Osteocyte (in vitro differentiated cells): ENCODE measurements at regions not wholly inside any gene's neighbourhood (a gene's known extent, or its start where the extent isn't known, plus 50 kb on each side); places are given as distances from the start of the nearest gene placed in this dataset.

Experiments
- DNase-seq: peaks from one replicate; pipeline ENCODE4 v3.0.0; 2021; ENCODE audit warnings: mixed read lengths; ENCODE audit not compliant: unreplicated experiment; ENCODE audit errors: extremely low spot score
- H3K27ac Mint-ChIP-seq: one replicate; pipeline ENCODE4 v1.8.0; 2021; ENCODE audit warnings: mild to moderate bottlenecking, mixed read lengths; ENCODE audit not compliant: unreplicated experiment
- H3K27me3 Mint-ChIP-seq: one replicate; pipeline ENCODE4 v1.8.0; 2021; ENCODE audit warnings: mixed read lengths; ENCODE audit not compliant: unreplicated experiment
- H3K36me3 Mint-ChIP-seq: one replicate; pipeline ENCODE4 v1.8.0; 2021; ENCODE audit warnings: mixed read lengths; ENCODE audit not compliant: unreplicated experiment
- H3K4me1 Mint-ChIP-seq: one replicate; pipeline ENCODE4 v1.8.0; 2021; ENCODE audit warnings: mixed read lengths; ENCODE audit not compliant: unreplicated experiment
- H3K4me3 Mint-ChIP-seq: one replicate; pipeline ENCODE4 v1.8.0; 2021; ENCODE audit warnings: mild to moderate bottlenecking, moderate library complexity, mixed read lengths; ENCODE audit not compliant: unreplicated experiment
- H3K9me3 Mint-ChIP-seq: one replicate; pipeline ENCODE4 v1.8.0; 2021; ENCODE audit warnings: mixed read lengths; ENCODE audit not compliant: unreplicated experiment
- TF ChIP-seq, protein P1 (sequence below): fragments of 200-600 bp; sonication (generic); IDR thresholded peaks from 2 replicates; pipeline ENCODE4 v1.5.0; 2021; ENCODE audit warnings: antibody characterized with exemption, mild to moderate bottlenecking, moderate library complexity

DNA sequence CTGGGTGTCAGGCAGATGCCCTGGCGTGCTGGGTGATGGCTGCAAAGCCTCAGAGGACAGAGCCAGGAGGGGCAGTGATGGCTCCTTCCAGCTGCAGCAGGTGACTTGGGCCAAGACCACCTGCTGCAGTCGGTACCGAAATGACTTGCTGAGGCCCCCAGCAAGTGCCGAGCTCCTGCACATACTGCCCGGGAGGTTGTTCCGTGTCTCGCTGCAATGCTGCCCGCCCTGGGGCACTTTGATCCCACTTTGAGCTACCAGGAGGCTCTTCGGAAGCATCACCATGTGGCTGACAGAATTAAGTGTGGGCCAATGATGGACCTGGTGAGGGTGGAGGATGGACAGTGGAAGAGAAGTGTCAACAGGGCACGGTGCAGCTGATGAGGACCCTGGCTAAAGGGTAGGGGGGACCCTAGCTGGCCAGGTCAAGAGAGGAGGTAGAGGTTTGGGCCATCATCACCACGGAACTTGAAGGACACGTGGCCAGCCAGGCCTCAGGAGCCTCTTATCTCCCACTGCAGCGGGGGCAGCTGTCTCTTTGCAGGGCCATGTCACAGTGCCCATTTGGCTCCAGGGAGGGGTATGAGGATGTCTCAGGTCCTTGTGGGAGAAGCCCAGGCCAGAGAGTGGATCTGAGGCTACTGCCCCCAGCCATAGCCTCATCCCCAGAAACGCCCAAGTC lies 51.1 kb upstream of the NANOS1 start:
- no peak overlapping the region for H3K27ac Mint-ChIP-seq
- H3K36me3 Mint-ChIP-seq: no peaks in the 10 kb centered on the region
- H3K4me3 Mint-ChIP-seq: no peak overlapping the region
- no peaks in the 10 kb centered on the region for H3K4me1 Mint-ChIP-seq
- no peak for DNase-seq
- TF ChIP-seq, protein P1, sequence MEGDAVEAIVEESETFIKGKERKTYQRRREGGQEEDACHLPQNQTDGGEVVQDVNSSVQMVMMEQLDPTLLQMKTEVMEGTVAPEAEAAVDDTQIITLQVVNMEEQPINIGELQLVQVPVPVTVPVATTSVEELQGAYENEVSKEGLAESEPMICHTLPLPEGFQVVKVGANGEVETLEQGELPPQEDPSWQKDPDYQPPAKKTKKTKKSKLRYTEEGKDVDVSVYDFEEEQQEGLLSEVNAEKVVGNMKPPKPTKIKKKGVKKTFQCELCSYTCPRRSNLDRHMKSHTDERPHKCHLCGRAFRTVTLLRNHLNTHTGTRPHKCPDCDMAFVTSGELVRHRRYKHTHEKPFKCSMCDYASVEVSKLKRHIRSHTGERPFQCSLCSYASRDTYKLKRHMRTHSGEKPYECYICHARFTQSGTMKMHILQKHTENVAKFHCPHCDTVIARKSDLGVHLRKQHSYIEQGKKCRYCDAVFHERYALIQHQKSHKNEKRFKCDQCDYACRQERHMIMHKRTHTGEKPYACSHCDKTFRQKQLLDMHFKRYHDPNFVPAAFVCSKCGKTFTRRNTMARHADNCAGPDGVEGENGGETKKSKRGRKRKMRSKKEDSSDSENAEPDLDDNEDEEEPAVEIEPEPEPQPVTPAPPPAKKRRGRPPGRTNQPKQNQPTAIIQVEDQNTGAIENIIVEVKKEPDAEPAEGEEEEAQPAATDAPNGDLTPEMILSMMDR: no peak
- peaks cover 7% of the 10 kb centered on the region for H3K9me3 Mint-ChIP-seq
- H3K27me3 Mint-ChIP-seq: peaks cover 11% of the 10 kb centered on the region

DNA sequence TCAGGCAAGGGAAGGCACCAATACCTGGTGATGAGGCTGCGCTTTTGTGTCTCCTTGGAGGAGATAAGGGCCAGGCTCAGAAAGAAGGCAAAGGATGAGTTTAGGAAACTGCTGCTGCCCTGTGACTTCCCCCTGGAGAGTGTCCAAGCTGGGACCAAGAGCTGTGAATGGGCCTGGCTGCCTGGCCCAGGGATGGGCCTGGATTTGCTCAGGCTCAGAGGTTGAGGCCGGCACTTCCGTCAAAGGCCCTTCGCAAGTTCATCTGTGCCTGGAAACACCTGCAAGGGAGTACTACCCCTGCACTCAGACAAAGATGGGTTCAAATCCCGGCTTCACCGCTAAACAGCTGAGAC lies 50.5 kb upstream of the NANOS1 start:
- H3K4me1 Mint-ChIP-seq: no peaks in the 10 kb centered on the region
- no peak overlapping the region for H3K27ac Mint-ChIP-seq
- peaks cover 9% of the 10 kb centered on the region for H3K27me3 Mint-ChIP-seq
- TF ChIP-seq, protein P1: no peak
- H3K9me3 Mint-ChIP-seq: peaks cover 3% of the 10 kb centered on the region
- no peak overlapping the region for H3K4me3 Mint-ChIP-seq
- H3K36me3 Mint-ChIP-seq: no peaks in the 10 kb centered on the region
- DNase-seq: no peak

DNA sequence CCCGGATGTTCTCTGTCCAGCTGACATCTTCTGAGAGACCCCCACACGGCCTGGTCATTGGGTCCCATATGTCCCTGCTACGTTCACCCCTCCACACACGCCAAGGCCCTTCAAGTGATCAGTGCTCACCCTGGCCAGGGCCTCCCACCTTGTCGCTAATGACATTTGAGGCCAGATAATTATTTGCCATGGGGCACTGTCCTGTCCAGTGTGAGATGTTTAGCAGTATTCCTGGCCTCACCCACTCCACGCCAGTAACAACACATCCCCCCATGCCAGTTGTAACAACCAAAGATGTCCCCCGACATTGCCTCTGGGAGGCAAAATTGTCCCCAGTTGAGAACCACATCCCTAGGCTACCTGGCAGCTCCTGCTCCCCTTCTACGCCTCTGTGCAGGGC lies 49.9 kb upstream of the NANOS1 start:
- Mint-ChIP-seq H3K27ac (no peak overlapping the region), H3K4me3 (no peak overlapping the region), H3K4me1 (no peaks in the 10 kb centered on the region), H3K27me3 (peaks cover 7% of the 10 kb centered on the region), H3K36me3 (no peaks in the 10 kb centered on the region), H3K9me3 (peaks cover 3% of the 10 kb centered on the region)
- TF ChIP-seq, protein P1: no peak
- DNase-seq: no peak
